GM19043 (cell line): ENCODE measurements at regions not wholly inside any gene's neighbourhood (a gene's known extent, or its start where the extent isn't known, plus 50 kb on each side); places are given as distances from the start of the nearest gene placed in this dataset.
A peak's percentile ranks its signal among the peaks of the same experiment; 100 is the strongest.
"Not testable (repeated sequence)": the region's sequence is repeated elsewhere in the genome, so short reads cannot be mapped to it uniquely, and the experiment has no call there.

ENCODE experiments used
- ATAC-seq: cut with Tn5 transposase; IDR thresholded peaks from one replicate; pipeline ENCODE4 v1.9.1; 2021; ENCODE audit warnings: low read depth; ENCODE audit not compliant: unreplicated experiment

DNA sequence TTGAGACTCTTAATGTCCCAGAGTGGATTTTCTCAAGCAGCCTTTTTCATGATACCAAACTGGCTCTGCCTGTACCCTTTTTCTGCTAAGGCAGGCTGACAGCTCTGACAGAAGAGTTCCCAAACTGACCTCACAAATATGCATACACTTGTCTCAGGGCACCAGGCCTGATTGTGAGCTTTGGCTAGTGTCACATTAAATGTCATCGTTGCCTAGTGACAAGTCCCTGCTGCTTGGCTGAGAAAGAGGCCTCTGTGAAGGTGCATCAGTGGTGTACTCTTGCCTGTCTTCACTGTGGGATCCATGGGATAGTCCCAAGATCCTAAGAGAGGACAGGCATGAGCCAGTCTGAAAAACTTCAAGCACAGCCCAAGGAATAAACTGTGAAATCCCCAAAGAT lies 68.8 kb downstream of the RBMY1J start:
- ATAC-seq = not testable (repeated sequence)

GRCh38 chrY:22477846-22478245 lies 74.6 kb downstream of the RBMY1J start:
- ATAC-seq = not testable (repeated sequence)

DNA sequence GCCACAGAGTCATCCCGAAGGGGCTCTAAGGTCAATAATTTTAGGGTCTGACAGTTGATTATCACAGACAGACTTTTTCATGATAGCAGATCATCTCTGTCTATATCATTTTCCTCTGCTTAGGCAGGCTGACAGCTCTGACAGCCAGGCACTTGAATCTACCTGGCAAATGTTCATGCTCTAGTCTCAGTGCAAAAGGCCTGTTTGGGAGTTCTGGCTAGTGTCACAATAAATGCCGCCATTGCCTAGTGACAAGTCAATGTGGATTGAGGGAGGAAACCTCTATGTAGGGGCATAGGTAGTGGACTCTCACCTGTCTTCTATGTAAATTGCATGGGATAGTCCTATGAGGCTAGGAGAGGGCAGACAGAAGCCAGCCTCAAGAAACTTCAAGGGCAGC lies 81.3 kb downstream of the RBMY1J start:
- not testable (repeated sequence) for ATAC-seq

- not testable (repeated sequence) for ATAC-seq
These were observed 85.5 kb downstream of the RBMY1J start for GRCh38 chrY:22488688-22489087.

DNA sequence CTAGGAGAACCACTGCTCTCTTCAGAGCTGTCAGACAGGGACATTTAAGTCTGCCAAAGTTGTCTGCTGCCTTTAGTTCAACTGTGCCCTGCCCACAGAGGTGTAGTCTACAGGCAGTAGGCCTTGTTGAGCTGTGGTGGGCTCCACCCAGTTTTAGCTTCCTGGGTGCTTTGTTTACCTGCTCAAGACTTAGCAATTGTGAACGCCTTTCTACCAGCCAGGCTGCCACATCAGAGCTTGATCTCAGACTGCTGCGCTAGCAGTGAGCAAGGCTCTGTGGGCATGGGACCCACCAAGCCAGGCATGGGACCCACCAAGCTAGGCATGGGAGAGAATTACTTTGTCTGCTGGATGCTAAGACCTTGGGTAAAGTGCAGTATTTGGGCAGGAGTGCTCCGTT lies 96.5 kb downstream of the RBMY1J start:
- not testable (repeated sequence) for ATAC-seq

- not testable (repeated sequence) for ATAC-seq
These were observed 110.5 kb downstream of the RBMY1J start for GRCh38 chrY:22513719-22514118.

GRCh38 chrY:22525841-22526240 lies 122.6 kb downstream of the RBMY1J start:
- ATAC-seq = not testable (repeated sequence)

- not testable (repeated sequence) for ATAC-seq
These were observed 169.8 kb downstream of the RBMY1J start for GRCh38 chrY:22572975-22573374.

- ATAC-seq = peak; percentile 61
These were observed 195.6 kb downstream of the RBMY1J start for GRCh38 chrY:22598767-22599166.

DNA sequence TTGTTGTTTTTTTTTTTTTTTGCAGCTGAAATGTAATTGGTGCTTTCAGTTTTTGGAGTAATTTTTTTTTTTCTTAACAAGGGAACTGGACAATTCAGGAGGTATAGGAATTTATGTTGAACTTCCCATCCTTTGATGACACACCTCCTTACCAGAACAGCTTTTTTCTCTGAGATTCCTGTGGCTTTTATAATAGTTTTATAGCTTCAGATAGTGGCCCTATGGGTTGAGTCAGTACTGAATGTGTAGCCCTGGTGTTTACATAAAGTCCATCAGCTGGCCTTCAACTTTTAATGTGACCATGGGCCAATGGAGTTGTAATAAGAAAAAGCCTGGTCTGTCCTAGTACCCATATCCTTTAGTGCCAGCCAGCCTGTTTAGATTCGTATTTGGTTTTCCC lies 201.8 kb downstream of the RBMY1J start:
- not testable (repeated sequence) for ATAC-seq

GRCh38 chrY:22605658-22606057 lies 202.4 kb downstream of the RBMY1J start:
- ATAC-seq = not testable (repeated sequence)

DNA sequence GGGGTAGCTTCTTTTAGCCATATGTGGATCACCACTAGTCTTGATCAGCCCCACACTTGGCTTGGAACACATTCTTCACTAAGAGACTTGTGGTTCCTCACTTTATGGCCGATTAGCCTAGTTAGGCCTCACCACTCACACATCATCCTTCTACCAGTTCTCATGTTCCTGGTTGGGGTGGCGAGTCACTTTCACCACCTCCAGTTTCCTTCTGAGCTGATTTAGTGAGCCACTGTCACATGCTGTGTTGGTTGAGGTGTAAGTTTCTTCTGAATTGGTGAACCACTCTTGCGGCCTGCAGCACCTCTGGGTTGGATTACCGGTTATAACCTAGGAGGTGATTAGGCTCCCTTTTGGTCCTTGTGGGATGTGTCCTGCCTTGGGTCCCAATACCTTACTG lies 203.7 kb downstream of the RBMY1J start:
- ATAC-seq = not testable (repeated sequence)

GRCh38 chrY:22612772-22613171 lies 209.6 kb downstream of the RBMY1J start:
- ATAC-seq = not testable (repeated sequence)
